ENCODE measurements at regions not wholly inside any gene's neighbourhood (a gene's known extent, or its start where the extent isn't known, plus 50 kb on each side); places are given as distances from the start of the nearest gene placed in this dataset.

DNA sequence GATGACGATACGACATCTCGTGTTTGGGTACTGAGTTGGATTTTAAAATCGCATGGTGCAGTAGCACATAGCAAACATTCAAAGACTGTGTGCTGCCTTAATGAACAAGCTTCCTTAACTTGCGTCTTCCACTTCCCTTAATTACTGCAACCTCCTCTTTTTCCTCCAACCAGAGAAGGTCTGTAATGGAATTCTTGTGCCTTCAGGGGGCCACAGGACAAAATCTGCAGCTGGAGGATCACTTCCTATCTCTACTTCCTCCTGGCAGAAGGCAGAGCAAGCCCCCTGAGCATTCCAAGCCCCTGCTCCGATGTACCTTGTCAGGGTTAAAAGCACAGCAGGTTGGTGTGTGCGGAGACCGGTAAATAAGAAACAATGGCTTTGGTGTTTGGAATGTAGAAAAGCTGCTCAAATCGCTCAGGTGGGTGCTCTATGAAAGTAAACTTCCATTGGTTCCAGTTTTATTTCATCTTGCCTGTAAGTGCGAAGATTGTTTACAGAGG, 151.3 kb upstream of the UQCRFS1 start:
- Histone ChIP-seq H3K27me3 (ENCODE audit: low read depth) (peaks cover 15% of the 10 kb centered on the region), H3K36me3 (no peaks in the 10 kb centered on the region), H3K9me3 (no peaks in the 10 kb centered on the region), H3K4me1 (no peaks in the 10 kb centered on the region), H3K27ac (no peak overlapping the region), H3K4me3 (no peak overlapping the region)
- DNase-seq = no peak
- TF ChIP-seq, protein P1, sequence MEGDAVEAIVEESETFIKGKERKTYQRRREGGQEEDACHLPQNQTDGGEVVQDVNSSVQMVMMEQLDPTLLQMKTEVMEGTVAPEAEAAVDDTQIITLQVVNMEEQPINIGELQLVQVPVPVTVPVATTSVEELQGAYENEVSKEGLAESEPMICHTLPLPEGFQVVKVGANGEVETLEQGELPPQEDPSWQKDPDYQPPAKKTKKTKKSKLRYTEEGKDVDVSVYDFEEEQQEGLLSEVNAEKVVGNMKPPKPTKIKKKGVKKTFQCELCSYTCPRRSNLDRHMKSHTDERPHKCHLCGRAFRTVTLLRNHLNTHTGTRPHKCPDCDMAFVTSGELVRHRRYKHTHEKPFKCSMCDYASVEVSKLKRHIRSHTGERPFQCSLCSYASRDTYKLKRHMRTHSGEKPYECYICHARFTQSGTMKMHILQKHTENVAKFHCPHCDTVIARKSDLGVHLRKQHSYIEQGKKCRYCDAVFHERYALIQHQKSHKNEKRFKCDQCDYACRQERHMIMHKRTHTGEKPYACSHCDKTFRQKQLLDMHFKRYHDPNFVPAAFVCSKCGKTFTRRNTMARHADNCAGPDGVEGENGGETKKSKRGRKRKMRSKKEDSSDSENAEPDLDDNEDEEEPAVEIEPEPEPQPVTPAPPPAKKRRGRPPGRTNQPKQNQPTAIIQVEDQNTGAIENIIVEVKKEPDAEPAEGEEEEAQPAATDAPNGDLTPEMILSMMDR (IDR thresholded peaks at IDR 0.05) = no peak
- intact Hi-C loops (cut with DNase I) = no loop called here
- ATAC-seq = no peak

DNA sequence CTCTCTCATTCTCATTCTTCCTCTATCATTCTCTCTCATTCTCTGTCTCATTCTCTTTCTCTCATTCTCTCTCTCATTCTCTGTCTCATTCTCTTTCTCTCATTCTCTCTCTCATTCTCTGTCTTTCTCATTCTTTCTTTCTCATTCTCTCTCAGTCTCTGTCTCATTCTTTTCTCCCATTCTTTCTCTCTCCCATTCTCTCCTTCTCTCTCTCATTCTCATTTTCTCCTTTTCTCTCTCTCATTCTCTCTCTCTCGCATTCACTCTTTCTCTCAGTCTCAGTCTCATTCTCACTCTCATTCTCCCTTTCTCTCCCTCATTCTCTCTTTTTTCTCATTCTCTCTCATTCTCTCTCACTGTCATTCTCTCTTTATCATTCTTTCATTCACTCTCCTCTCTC, 152.0 kb upstream of the UQCRFS1 start:
- no peak for ATAC-seq
- intact Hi-C loops (cut with DNase I) = no loop called here
- peaks cover 15% of the 10 kb centered on the region for H3K27me3 ChIP-seq (ENCODE audit: low read depth)
- DNase-seq = no peak
- H3K9me3 ChIP-seq = no peaks in the 10 kb centered on the region
- no peak overlapping the region for H3K27ac ChIP-seq
- H3K4me3 ChIP-seq = no peak overlapping the region
- no peaks in the 10 kb centered on the region for H3K36me3 ChIP-seq
- no peaks in the 10 kb centered on the region for H3K4me1 ChIP-seq
- TF ChIP-seq, protein P1 (IDR thresholded peaks at IDR 0.05) = no peak

- intact Hi-C loops (cut with DNase I) = no loop called here
- ATAC-seq (no peak), DNase-seq (no peak)
- Histone ChIP-seq H3K4me3 (no peak overlapping the region), H3K27ac (no peak overlapping the region), H3K27me3 (ENCODE audit: low read depth) (peaks cover 18% of the 10 kb centered on the region), H3K36me3 (no peaks in the 10 kb centered on the region), H3K4me1 (no peaks in the 10 kb centered on the region), H3K9me3 (no peaks in the 10 kb centered on the region)
- TF ChIP-seq, protein P1 (IDR thresholded peaks at IDR 0.05) = no peak
Measured at GRCh38 chr19:29365836-29366417, 153.0 kb upstream of the UQCRFS1 start.

DNA sequence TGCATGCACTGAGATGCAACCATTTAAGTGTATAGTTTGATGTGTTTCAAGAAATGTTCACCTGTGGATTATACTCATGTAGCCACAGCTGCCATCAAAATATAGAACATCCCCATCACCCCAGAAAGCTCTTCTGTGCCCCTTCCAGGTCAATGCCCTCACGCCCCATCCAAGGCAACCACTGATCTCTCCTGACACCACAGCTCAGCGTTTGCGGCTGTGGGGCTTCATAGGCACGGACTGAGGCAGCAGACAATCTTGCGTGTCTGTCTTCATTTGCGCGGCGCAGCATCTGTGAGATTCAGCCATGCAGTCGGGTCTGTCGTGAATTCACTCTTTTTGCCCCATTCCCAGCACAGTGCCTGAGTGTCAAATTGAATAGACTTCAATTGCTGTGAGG, 153.8 kb upstream of the UQCRFS1 start:
- Histone ChIP-seq H3K9me3 (no peaks in the 10 kb centered on the region), H3K27ac (no peak overlapping the region), H3K4me3 (no peak overlapping the region), H3K36me3 (no peaks in the 10 kb centered on the region), H3K4me1 (no peaks in the 10 kb centered on the region), H3K27me3 (ENCODE audit: low read depth) (peaks cover 18% of the 10 kb centered on the region)
- ATAC-seq = no peak
- intact Hi-C loops (cut with DNase I) = no loop called here
- TF ChIP-seq, protein P1 (IDR thresholded peaks at IDR 0.05) = no peak
- no peak for DNase-seq

GRCh38 chr19:29367791-29368222, 154.9 kb upstream of the UQCRFS1 start:
- no peaks in the 10 kb centered on the region for H3K4me1 ChIP-seq
- H3K9me3 ChIP-seq = no peaks in the 10 kb centered on the region
- H3K36me3 ChIP-seq = no peaks in the 10 kb centered on the region
- DNase-seq (no peak), ATAC-seq (no peak)
- H3K27me3 ChIP-seq (ENCODE audit: low read depth) = peaks cover 18% of the 10 kb centered on the region
- H3K27ac ChIP-seq = no peak overlapping the region
- intact Hi-C loops (cut with DNase I) = no loop called here
- TF ChIP-seq, protein P1 (IDR thresholded peaks at IDR 0.05) = no peak
- no peak overlapping the region for H3K4me3 ChIP-seq
